ENCODE measurements at regions not wholly inside any gene's neighbourhood (a gene's known extent, or its start where the extent isn't known, plus 50 kb on each side); places are given as distances from the start of the nearest gene placed in this dataset.

GRCh38 chr5:96254980-96255691, 177.9 kb downstream of the PCSK1 start (continued):
- TF ChIP-seq FOSL2 (IDR thresholded peaks at IDR 0.05) (peak; percentile 63), FOSL2 (CRISPR knock-in tag; IDR thresholded peaks at IDR 0.05) (peak; percentile 78), JUN (IDR thresholded peaks at IDR 0.05) (peak in 1 of 2 experiments; percentile 36; a peak in 1 of 5 replicates)

GRCh38 chr5:96253140-96253539, 179.9 kb downstream of the PCSK1 start:
- TF ChIP-seq FOXS1 (CRISPR knock-in tag; IDR thresholded peaks at IDR 0.05) (no peak), RAD21 (conservative IDR thresholded peaks at IDR 0.05 in 1 of 2, IDR thresholded peaks at IDR 0.05 in 1 of 2) (no peak), HDAC2 (IDR thresholded peaks at IDR 0.05) (no peak), HMGXB4 (CRISPR knock-in tag; IDR thresholded peaks at IDR 0.05; ENCODE audit: borderline replicate concordance) (no peak), RCOR1 (IDR thresholded peaks at IDR 0.05; ENCODE audit: low read depth, low read length) (no peak), MAX (IDR thresholded peaks at IDR 0.05) (no peak), ATOH8 (CRISPR knock-in tag; IDR thresholded peaks at IDR 0.05; ENCODE audit: low read depth) (no peak), POLR2A (IDR thresholded peaks at IDR 0.05; ENCODE audit: low read length) (no peak), HEYL (CRISPR knock-in tag; IDR thresholded peaks at IDR 0.05) (no peak), KDM1A (IDR thresholded peaks at IDR 0.05; ENCODE audit: low read depth) (no peak), JUN (IDR thresholded peaks at IDR 0.05) (no peak), BHLHE40 (IDR thresholded peaks at IDR 0.05; ENCODE audit: low read depth, low read length) (no peak), ELK1 (IDR thresholded peaks at IDR 0.05; ENCODE audit: low read depth, low read length) (no peak), SREBF2 (IDR thresholded peaks at IDR 0.05) (no peak)
- ATAC-seq = no peak
- DNase-seq (ENCODE audit: low read depth in 1 of 2, low spot score in 1 of 2) = no peak
- WGBS (ENCODE audit: missing lambda C conversion rate) = 78% methylated on average over 2 of the region's 2 CpGs
- H3K9me3 ChIP-seq = peaks cover 8% of the 10 kb centered on the region; the same call in 1 of the 3 replicates
- no peak overlapping the region for H3K4me3 ChIP-seq
- no peak for FAIRE-seq
- H3K27ac ChIP-seq = 0 out of 6 replicates have a peak overlapping the region, but pooled peaks of 1 of the 2 experiments have one; percentile 14
- peaks cover 37% of the 10 kb centered on the region for H3K4me1 ChIP-seq
- H3K4me2 ChIP-seq = no peak overlapping the region
- ChIA-PET CTCF (no interaction called here), POLR2A (no interaction called here)

GRCh38 chr5:96252596-96252995, 180.5 kb downstream of the PCSK1 start:
- 87% methylated on average over 4 of the region's 4 CpGs for WGBS (ENCODE audit: missing lambda C conversion rate)
- FAIRE-seq = peak; percentile 56
- no peak for DNase-seq (ENCODE audit: low read depth in 1 of 2, low spot score in 1 of 2)
- ChIA-PET CTCF (interaction anchor here (0.6 kb wide), 1 partner anchor 376 kb away, joined by 4 read pairs; no protein-coding TSS in a partner anchor), POLR2A (no interaction called here)
- TF ChIP-seq EP300 (IDR thresholded peaks at IDR 0.05) = no peak
- TF ChIP-seq ZSCAN20 (CRISPR knock-in tag; IDR thresholded peaks at IDR 0.05) = no peak
- TF ChIP-seq SREBF2 (IDR thresholded peaks at IDR 0.05) = no peak
- no peak for TF ChIP-seq HDAC2 (IDR thresholded peaks at IDR 0.05)
- TF ChIP-seq PHF8 (IDR thresholded peaks at IDR 0.05; ENCODE audit: borderline replicate concordance, low read depth) = no peak
- no peak for TF ChIP-seq BHLHE40 (IDR thresholded peaks at IDR 0.05; ENCODE audit: low read depth, low read length)
- TF ChIP-seq MAX (IDR thresholded peaks at IDR 0.05) = no peak
- no peak for TF ChIP-seq HMGXB4 (CRISPR knock-in tag; IDR thresholded peaks at IDR 0.05; ENCODE audit: borderline replicate concordance)
- no peak for TF ChIP-seq HOXA7 (CRISPR knock-in tag; IDR thresholded peaks at IDR 0.05)
- TF ChIP-seq RARB (CRISPR knock-in tag; IDR thresholded peaks at IDR 0.05) = no peak
- TF ChIP-seq TFCP2L1 (CRISPR knock-in tag; IDR thresholded peaks at IDR 0.05) = no peak
- no peak for ATAC-seq
- Histone ChIP-seq H3K4me1 (peaks cover 32% of the 10 kb centered on the region), H3K4me2 (no peak overlapping the region), H3K9me3 (peaks cover 8% of the 10 kb centered on the region; the same call in 1 of the 3 replicates), H3K27ac (no peak overlapping the region), H3K4me3 (no peak overlapping the region)

Measured in A549 (cell line).